GM13977 (cell line): ENCODE measurements at regions not wholly inside any gene's neighbourhood (a gene's known extent, or its start where the extent isn't known, plus 50 kb on each side); places are given as distances from the start of the nearest gene placed in this dataset.

ENCODE experiments used
- DNase-seq: peaks from one replicate; pipeline ENCODE4 v3.0.0; 2012; ENCODE audit warnings: low spot score
- in situ Hi-C: fragments of 300-500 bp; cut with MboI; formaldehyde crosslinking; loops from one replicate; pipeline ENCODE4 v1.12.0; 2022; ENCODE audit warnings: low sequenced_read_pairs, low pct_unique_long_range_greater_than_20kb, mixed read lengths, inconsistent platforms; ENCODE audit not compliant: unreplicated experiment
- TF ChIP-seq, protein P1 (sequence below): IDR thresholded peaks from 2 replicates; pipeline ENCODE4 v1.5.1; 2012; ENCODE audit warnings: mild to moderate bottlenecking, control low read depth; ENCODE audit not compliant: insufficient read depth; ENCODE audit errors: extremely low read depth, missing control alignments

DNA sequence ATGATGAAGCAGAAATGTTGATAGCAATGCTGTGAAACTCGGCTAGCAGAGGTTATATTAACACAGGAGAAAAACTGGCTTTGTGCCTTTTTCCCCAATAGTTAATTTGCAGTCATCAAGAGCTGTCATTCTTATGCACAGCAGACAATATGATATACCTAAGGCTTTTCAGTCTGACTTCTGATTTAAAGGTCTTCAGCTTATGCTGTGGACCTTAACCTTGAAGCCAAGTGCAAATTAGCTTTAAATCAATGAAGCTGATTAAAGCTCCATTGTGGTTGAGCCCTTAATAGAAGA is 171.6 kb upstream of the ID4 start:
- DNase-seq: no peak
- in situ Hi-C loops: no loop called here
- TF ChIP-seq, protein P1, sequence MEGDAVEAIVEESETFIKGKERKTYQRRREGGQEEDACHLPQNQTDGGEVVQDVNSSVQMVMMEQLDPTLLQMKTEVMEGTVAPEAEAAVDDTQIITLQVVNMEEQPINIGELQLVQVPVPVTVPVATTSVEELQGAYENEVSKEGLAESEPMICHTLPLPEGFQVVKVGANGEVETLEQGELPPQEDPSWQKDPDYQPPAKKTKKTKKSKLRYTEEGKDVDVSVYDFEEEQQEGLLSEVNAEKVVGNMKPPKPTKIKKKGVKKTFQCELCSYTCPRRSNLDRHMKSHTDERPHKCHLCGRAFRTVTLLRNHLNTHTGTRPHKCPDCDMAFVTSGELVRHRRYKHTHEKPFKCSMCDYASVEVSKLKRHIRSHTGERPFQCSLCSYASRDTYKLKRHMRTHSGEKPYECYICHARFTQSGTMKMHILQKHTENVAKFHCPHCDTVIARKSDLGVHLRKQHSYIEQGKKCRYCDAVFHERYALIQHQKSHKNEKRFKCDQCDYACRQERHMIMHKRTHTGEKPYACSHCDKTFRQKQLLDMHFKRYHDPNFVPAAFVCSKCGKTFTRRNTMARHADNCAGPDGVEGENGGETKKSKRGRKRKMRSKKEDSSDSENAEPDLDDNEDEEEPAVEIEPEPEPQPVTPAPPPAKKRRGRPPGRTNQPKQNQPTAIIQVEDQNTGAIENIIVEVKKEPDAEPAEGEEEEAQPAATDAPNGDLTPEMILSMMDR: no peak

GRCh38 chr6:19668710-19669109 is 168.5 kb upstream of the ID4 start:
- in situ Hi-C loops: no loop called here
- no peak for DNase-seq
- TF ChIP-seq, protein P1: no peak

DNA sequence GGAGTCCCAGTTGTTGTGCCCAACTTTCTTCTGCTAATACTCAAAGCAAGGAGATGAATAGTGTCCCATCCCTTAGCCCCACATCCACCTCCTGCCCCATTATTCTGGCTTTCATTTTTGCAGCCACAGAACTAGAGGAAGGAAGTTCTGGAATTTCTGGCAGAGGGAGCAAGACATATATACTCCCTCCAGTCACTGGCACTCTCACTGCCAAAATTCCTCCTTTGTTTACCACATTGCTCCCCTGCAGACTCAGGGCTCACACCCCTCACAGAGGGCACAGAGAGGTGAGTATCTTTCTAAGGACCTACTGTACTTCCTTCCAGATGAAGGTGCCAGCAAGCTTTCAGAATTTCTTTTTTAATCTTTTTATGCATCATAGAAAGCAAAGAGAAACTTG is 168.0 kb upstream of the ID4 start:
- in situ Hi-C loops: no loop called here
- TF ChIP-seq, protein P1: no peak
- no peak for DNase-seq

DNA sequence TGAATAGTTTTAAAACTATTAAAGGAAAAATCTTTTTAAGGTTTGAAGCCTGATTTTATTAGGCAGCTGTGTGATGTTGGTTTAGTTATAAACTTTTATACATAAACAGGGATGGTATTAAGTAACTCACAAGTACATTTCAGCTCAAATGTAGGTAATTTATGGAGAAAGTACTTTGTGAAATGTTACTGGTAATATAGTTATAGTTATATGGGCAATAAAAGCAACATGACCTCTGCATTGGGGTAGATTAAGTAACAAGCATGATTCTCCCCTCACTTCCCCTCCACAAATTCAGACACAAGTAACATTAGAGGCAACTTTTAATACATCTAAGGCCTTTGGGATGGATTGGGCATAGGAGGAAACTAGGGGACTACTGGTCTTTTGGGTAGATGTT is 154.3 kb upstream of the ID4 start:
- in situ Hi-C loops: no loop called here
- no peak for DNase-seq
- TF ChIP-seq, protein P1: no peak

- TF ChIP-seq, protein P1: no peak
- no peak for DNase-seq
- in situ Hi-C loops: no loop called here
Measured at GRCh38 chr6:19690325-19691075, 146.7 kb upstream of the ID4 start.

DNA sequence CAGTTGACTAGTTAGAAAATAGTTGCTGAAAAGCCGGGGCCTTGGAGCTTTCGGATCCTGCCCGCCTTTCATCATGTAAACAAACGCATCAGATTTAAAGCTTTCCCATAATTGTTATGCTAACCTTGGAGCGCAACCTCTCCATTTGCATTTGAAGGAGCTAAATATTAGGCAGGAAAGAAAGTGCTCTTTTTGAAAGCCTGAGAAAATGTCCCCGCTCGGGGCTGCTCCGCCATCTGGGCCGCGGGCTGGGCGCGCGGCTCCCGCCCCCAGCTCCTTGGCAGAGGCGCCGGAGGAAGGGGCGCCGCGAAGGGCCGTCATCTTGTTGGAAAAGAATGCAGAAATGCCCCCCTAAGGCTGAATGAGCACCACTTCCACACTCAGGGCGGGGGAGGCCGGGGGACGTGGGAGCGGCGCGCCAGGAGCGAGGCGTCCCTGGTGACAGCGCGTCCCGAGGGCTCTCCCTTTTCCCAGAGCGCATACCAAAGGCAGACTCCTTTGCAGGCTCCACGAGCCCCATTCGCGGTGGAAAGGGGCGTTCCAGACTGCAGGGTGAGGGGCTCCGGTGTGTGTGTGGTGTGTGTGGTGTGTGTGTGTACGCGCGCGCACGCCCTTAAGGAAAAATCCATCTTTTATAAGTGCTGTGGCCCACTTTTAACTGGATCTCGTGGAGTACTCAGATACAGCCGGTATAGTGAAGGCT is 145.6 kb upstream of the ID4 start:
- no peak for DNase-seq
- TF ChIP-seq, protein P1: no peak
- in situ Hi-C loops: no loop called here
